ENCODE measurements at regions not wholly inside any gene's neighbourhood (a gene's known extent, or its start where the extent isn't known, plus 50 kb on each side); places are given as distances from the start of the nearest gene placed in this dataset.

- no peaks in the 10 kb centered on the region for H3K36me3 ChIP-seq
Measured at GRCh38 chr3:643376-643775, 446.8 kb downstream of the CHL1 start.

DNA sequence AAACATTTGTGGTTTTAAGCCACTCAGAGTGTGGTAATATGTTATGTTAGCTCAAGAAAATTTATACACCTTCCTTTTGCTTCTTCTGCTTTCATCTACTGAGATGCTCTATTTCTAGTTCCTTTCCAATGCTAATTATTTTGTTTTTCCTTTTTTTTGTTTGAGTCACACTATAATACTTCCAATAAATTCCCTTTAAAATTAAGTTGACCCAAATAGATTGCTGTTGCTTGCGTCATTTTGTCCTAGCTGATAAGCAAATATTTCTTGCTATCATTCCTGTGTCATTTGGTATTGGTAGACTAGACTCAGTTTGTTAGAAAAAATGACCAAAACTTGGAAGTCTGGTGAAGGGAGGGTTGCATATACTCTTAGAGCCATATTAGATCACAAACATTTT is 437.0 kb upstream of the CNTN6 start:
- DNase-seq, result no peak
- Histone ChIP-seq H3K27ac (no peak overlapping the region), H3K27me3 (ENCODE audit: insufficient read depth, low read depth, severe bottlenecking) (no peaks in the 10 kb centered on the region), H3K36me3 (no peaks in the 10 kb centered on the region), H3K9me3 (ENCODE audit: severe bottlenecking) (no peaks in the 10 kb centered on the region), H3K4me3 (ENCODE audit: low read depth, low read length) (no peak overlapping the region)
- TF ChIP-seq, protein P1, sequence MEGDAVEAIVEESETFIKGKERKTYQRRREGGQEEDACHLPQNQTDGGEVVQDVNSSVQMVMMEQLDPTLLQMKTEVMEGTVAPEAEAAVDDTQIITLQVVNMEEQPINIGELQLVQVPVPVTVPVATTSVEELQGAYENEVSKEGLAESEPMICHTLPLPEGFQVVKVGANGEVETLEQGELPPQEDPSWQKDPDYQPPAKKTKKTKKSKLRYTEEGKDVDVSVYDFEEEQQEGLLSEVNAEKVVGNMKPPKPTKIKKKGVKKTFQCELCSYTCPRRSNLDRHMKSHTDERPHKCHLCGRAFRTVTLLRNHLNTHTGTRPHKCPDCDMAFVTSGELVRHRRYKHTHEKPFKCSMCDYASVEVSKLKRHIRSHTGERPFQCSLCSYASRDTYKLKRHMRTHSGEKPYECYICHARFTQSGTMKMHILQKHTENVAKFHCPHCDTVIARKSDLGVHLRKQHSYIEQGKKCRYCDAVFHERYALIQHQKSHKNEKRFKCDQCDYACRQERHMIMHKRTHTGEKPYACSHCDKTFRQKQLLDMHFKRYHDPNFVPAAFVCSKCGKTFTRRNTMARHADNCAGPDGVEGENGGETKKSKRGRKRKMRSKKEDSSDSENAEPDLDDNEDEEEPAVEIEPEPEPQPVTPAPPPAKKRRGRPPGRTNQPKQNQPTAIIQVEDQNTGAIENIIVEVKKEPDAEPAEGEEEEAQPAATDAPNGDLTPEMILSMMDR (IDR thresholded peaks at IDR 0.05; ENCODE audit: low read depth, low read length), result no peak

More at GRCh38 chr3:643376-643775, 446.8 kb downstream of the CHL1 start:
- no peak for DNase-seq
- Histone ChIP-seq H3K9me3 (ENCODE audit: severe bottlenecking) (no peaks in the 10 kb centered on the region), H3K27ac (no peak overlapping the region; the same call in 1 of the 2 replicates), H3K27me3 (ENCODE audit: insufficient read depth, low read depth, severe bottlenecking) (no peaks in the 10 kb centered on the region), H3K4me3 (ENCODE audit: low read depth, low read length) (no peak overlapping the region)
- TF ChIP-seq, protein P1 (IDR thresholded peaks at IDR 0.05; ENCODE audit: low read depth, low read length), result no peak

- Histone ChIP-seq H3K9me3 (ENCODE audit: severe bottlenecking) (no peaks in the 10 kb centered on the region), H3K36me3 (no peaks in the 10 kb centered on the region), H3K4me3 (ENCODE audit: low read depth, low read length) (no peak overlapping the region), H3K27me3 (ENCODE audit: insufficient read depth, low read depth, severe bottlenecking) (no peaks in the 10 kb centered on the region), H3K27ac (no peak overlapping the region)
- DNase-seq, result no peak
- TF ChIP-seq, protein P1 (IDR thresholded peaks at IDR 0.05; ENCODE audit: low read depth, low read length), result no peak
Measured at GRCh38 chr3:661356-661755, 431.5 kb upstream of the CNTN6 start.

DNA sequence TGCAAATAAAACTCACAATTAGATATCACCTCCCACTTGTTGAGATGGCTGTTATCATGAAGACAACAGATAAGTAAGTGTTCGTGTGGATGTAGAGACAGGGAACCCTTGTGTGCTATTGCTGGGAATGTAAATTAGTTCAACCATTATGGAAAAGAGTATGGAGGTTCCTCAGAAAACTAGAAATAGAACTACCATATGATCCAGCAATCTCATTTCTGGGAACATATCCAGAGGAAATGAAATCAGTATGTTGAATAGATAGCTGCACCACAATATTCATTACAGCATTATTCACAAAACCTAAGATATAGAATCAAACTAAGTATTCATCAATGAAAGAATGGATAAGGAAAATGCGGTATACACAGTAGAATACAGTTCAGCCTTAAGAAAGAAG is 418.7 kb upstream of the CNTN6 start:
- Histone ChIP-seq H3K27me3 (ENCODE audit: insufficient read depth, low read depth, severe bottlenecking) (no peaks in the 10 kb centered on the region), H3K9me3 (ENCODE audit: severe bottlenecking) (no peaks in the 10 kb centered on the region), H3K36me3 (no peaks in the 10 kb centered on the region), H3K4me3 (ENCODE audit: low read depth, low read length) (no peak overlapping the region), H3K27ac (no peak overlapping the region)
- TF ChIP-seq, protein P1 (IDR thresholded peaks at IDR 0.05; ENCODE audit: low read depth, low read length), result no peak
- no peak for DNase-seq

DNA sequence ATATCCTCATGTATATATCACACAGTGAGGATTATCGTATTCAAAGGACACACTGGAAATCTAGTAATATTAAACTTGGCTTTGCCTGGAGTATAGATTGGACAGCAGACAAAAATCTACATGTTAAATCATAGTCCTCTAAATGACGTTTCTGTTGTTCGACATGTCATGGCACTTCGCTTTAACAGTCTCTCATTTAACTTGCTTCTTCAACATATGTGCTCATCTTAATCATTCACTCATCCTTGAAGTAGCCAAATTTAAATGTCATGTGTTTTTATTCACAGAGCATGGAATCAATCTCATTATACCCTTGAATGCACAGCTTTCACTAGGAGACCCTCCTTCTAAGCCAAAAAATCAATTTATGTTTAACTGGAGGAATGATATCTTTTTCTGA is 417.0 kb upstream of the CNTN6 start:
- TF ChIP-seq, protein P1 (IDR thresholded peaks at IDR 0.05; ENCODE audit: low read depth, low read length), result no peak
- DNase-seq, result no peak
- Histone ChIP-seq H3K36me3 (no peaks in the 10 kb centered on the region), H3K4me3 (ENCODE audit: low read depth, low read length) (no peak overlapping the region), H3K27ac (no peak overlapping the region), H3K9me3 (ENCODE audit: severe bottlenecking) (no peaks in the 10 kb centered on the region), H3K27me3 (ENCODE audit: insufficient read depth, low read depth, severe bottlenecking) (no peaks in the 10 kb centered on the region)

- H3K36me3 ChIP-seq, result no peaks in the 10 kb centered on the region
- H3K4me3 ChIP-seq (ENCODE audit: low read depth, low read length), result no peak overlapping the region
- no peaks in the 10 kb centered on the region for H3K27me3 ChIP-seq (ENCODE audit: insufficient read depth, low read depth, severe bottlenecking)
- H3K9me3 ChIP-seq (ENCODE audit: severe bottlenecking), result no peaks in the 10 kb centered on the region
- no peak overlapping the region for H3K27ac ChIP-seq
- DNase-seq, result no peak
- TF ChIP-seq, protein P1 (IDR thresholded peaks at IDR 0.05; ENCODE audit: low read depth, low read length), result no peak
Measured at GRCh38 chr3:683770-684169, 409.1 kb upstream of the CNTN6 start.
